ENCODE measurements at regions not wholly inside any gene's neighbourhood (a gene's known extent, or its start where the extent isn't known, plus 50 kb on each side); places are given as distances from the start of the nearest gene placed in this dataset.
"Not testable (repeated sequence)": the region's sequence is repeated elsewhere in the genome, so short reads cannot be mapped to it uniquely, and the experiment has no call there.

GRCh38 chr7:113705439-113705838 is 213.4 kb downstream of the PPP1R3A start:
- DNase-seq = no peak

GRCh38 chr7:113698556-113699220 is 220.1 kb downstream of the PPP1R3A start:
- no peak for DNase-seq

GRCh38 chr7:113694149-113694548 is 224.7 kb downstream of the PPP1R3A start:
- DNase-seq = no peak

- no peak for DNase-seq
Measured at GRCh38 chr7:113684165-113684564, 234.6 kb downstream of the PPP1R3A start.

- no peak for DNase-seq
Measured at GRCh38 chr7:113677811-113678210, 241.0 kb downstream of the PPP1R3A start.

- no peak for DNase-seq
Measured at GRCh38 chr7:113664867-113665266, 253.9 kb downstream of the PPP1R3A start.

GRCh38 chr7:113659416-113659815 is 259.4 kb downstream of the PPP1R3A start:
- DNase-seq = no peak

GRCh38 chr7:113657603-113658002 is 261.2 kb downstream of the PPP1R3A start:
- DNase-seq = no peak

- no peak for DNase-seq
Measured at GRCh38 chr7:113652501-113652900, 266.3 kb downstream of the PPP1R3A start.

- no peak for DNase-seq
Measured at GRCh38 chr7:113649556-113649955, 269.3 kb downstream of the PPP1R3A start.

- no peak for DNase-seq
Measured at GRCh38 chr7:113639221-113639620, 279.6 kb downstream of the PPP1R3A start.

- no peak for DNase-seq
Measured at GRCh38 chr7:113636727-113637421, 281.9 kb downstream of the PPP1R3A start.

GRCh38 chr7:113635492-113635891 is 283.3 kb downstream of the PPP1R3A start:
- DNase-seq = no peak

- no peak for DNase-seq
Measured at GRCh38 chr7:113633073-113633472, 285.7 kb downstream of the PPP1R3A start.

GRCh38 chr7:113628948-113629847 is 289.6 kb downstream of the PPP1R3A start:
- no peak for DNase-seq

GRCh38 chr7:113625494-113626102 is 293.2 kb downstream of the PPP1R3A start:
- DNase-seq = no peak

- DNase-seq = no peak
Measured at GRCh38 chr7:113622796-113623195, 296.0 kb downstream of the PPP1R3A start.

GRCh38 chr7:113610572-113610971 is 308.2 kb downstream of the PPP1R3A start:
- no peak for DNase-seq

GRCh38 chr7:113608782-113609181 is 310.0 kb downstream of the PPP1R3A start:
- DNase-seq = no peak

GRCh38 chr7:113606325-113606724 is 312.5 kb downstream of the PPP1R3A start:
- no peak for DNase-seq

GRCh38 chr7:113600428-113600827 is 318.4 kb downstream of the PPP1R3A start:
- not testable (repeated sequence) for DNase-seq

- not testable (repeated sequence) for DNase-seq
Measured at GRCh38 chr7:113593455-113593854, 325.4 kb downstream of the PPP1R3A start.

- DNase-seq = not testable (repeated sequence)
Measured at GRCh38 chr7:113592924-113593323, 325.9 kb downstream of the PPP1R3A start.
